ENCODE measurements at regions not wholly inside any gene's neighbourhood (a gene's known extent, or its start where the extent isn't known, plus 50 kb on each side); places are given as distances from the start of the nearest gene placed in this dataset.

GRCh38 chr2:176650838-176651555 is 381.8 kb downstream of the MTX2 start:
- ChIA-PET CTCF (interaction anchor here (1.1 to 3.1 kb wide), 5 partner anchors 14 to 524 kb away, joined by 3 to 19 read pairs (median 4); no protein-coding TSS in a partner anchor), POLR2A (no interaction called here)

- ChIA-PET POLR2A (no interaction called here), CTCF (interaction anchor here (0.6 to 3.1 kb wide), 10 partner anchors 8 to 526 kb away, joined by 3 to 19 read pairs (median 4); no protein-coding TSS in a partner anchor)
Measured at GRCh38 chr2:176652300-176653182, 383.3 kb downstream of the MTX2 start.

GRCh38 chr2:176653479-176654443 is 384.5 kb downstream of the MTX2 start:
- CTCF ChIA-PET, result interaction anchor here (0.7 to 1.4 kb wide), 5 partner anchors 11 to 520 kb away, joined by 3 to 7 read pairs (median 3); no protein-coding TSS in a partner anchor
- POLR2A ChIA-PET, result no interaction called here

GRCh38 chr2:176656038-176656775 is 387.0 kb downstream of the MTX2 start:
- CTCF ChIA-PET, result interaction anchor here (1.5 kb wide), 1 partner anchor 530 kb away, joined by 3 read pairs; no protein-coding TSS in a partner anchor
- POLR2A ChIA-PET, result no interaction called here

GRCh38 chr2:176656776-176657140 is 387.5 kb downstream of the MTX2 start:
- ChIA-PET POLR2A (no interaction called here), CTCF (no interaction called here)

- ChIA-PET POLR2A (no interaction called here), CTCF (no interaction called here)
Measured at GRCh38 chr2:176657393-176657792, 388.2 kb downstream of the MTX2 start.

GRCh38 chr2:176658708-176659107 is 389.5 kb downstream of the MTX2 start:
- CTCF ChIA-PET, result no interaction called here
- POLR2A ChIA-PET, result no interaction called here

- CTCF ChIA-PET, result no interaction called here
- POLR2A ChIA-PET, result no interaction called here
Measured at GRCh38 chr2:176662753-176663152, 393.5 kb downstream of the MTX2 start.

GRCh38 chr2:176664478-176664877 is 395.2 kb downstream of the MTX2 start:
- CTCF ChIA-PET, result interaction anchor here (1.3 kb wide), 1 partner anchor 10 kb away, joined by 3 read pairs; no protein-coding TSS in a partner anchor
- POLR2A ChIA-PET, result no interaction called here

GRCh38 chr2:176665086-176665485 is 395.8 kb downstream of the MTX2 start:
- ChIA-PET CTCF (interaction anchor here (1.3 kb wide), 1 partner anchor 11 kb away, joined by 3 read pairs; no protein-coding TSS in a partner anchor), POLR2A (no interaction called here)

- CTCF ChIA-PET, result no interaction called here
- POLR2A ChIA-PET, result no interaction called here
Measured at GRCh38 chr2:176668912-176669311, 399.7 kb downstream of the MTX2 start.

GRCh38 chr2:176669398-176670174 is 400.3 kb downstream of the MTX2 start:
- ChIA-PET POLR2A (no interaction called here), CTCF (no interaction called here)

GRCh38 chr2:176675271-176675949 is 406.2 kb downstream of the MTX2 start:
- ChIA-PET CTCF (no interaction called here), POLR2A (no interaction called here)

GRCh38 chr2:176677746-176678265 is 408.6 kb downstream of the MTX2 start:
- CTCF ChIA-PET, result interaction anchor here (0.6 kb wide), 1 partner anchor 1172 kb away, joined by 3 read pairs; no protein-coding TSS in a partner anchor
- POLR2A ChIA-PET, result no interaction called here

GRCh38 chr2:176678571-176678970 is 409.3 kb downstream of the MTX2 start:
- CTCF ChIA-PET, result no interaction called here

GRCh38 chr2:176679061-176679669 is 409.9 kb downstream of the MTX2 start:
- ChIA-PET CTCF (no interaction called here), POLR2A (no interaction called here)

More at GRCh38 chr2:176678571-176678970, 409.3 kb downstream of the MTX2 start:
- POLR2A ChIA-PET, result no interaction called here

- POLR2A ChIA-PET, result no interaction called here
- CTCF ChIA-PET, result no interaction called here
Measured at GRCh38 chr2:176680916-176681516, 411.8 kb downstream of the MTX2 start.

Data from activated CD8-positive, alpha-beta memory T cell treated with anti-CD3 and anti-CD28 coated beads for 36 hours (primary cell).